A673 (cell line): ENCODE measurements at regions not wholly inside any gene's neighbourhood (a gene's known extent, or its start where the extent isn't known, plus 50 kb on each side); places are given as distances from the start of the nearest gene placed in this dataset.
"Not testable (repeated sequence)": the region's sequence is repeated elsewhere in the genome, so short reads cannot be mapped to it uniquely, and the experiment has no call there.

Experiments
- BruUV-seq: library from RNA; stranded (reverse); fragments of 400-500 nt; replicated peaks from 2 replicates; lab custom pipeline; 2021; lab: Mats Ljungman, UMichigan
- CTCF ChIA-PET: fragments of 300-600 bp; sonication (Branson Sonifier 250); formaldehyde crosslinking; loops from one replicate; lab custom pipeline; 2022; ENCODE audit warnings: antibody characterized with exemption; lab: Charles Lee
- POLR2A ChIA-PET: fragments of 300-600 bp; sonication (Branson Sonifier 250); formaldehyde crosslinking; loops from one replicate; lab custom pipeline; 2022; ENCODE audit warnings: antibody characterized with exemption; ENCODE audit not compliant: low non-redundant PET; lab: Charles Lee
- DNase-seq: peaks from one replicate; pipeline ENCODE4 v3.0.0-alpha.2; 2015; ENCODE audit warnings: low spot score
- H3K27ac ChIP-seq: fragments of 200-600 bp; sonication (generic); 2 replicates; pipeline ENCODE4 v1.5.1; 2016; ENCODE audit warnings: mixed run types, low read depth, mild to moderate bottlenecking, mixed read lengths, antibody characterized with exemption, low read length; ENCODE audit not compliant: poor library complexity, severe bottlenecking
- H3K27me3 ChIP-seq: fragments of 200-600 bp; sonication (generic); replicated peaks from 2 replicates; pipeline ENCODE4 v1.6.1; 2017; ENCODE audit warnings: mixed run types, low read depth, mild to moderate bottlenecking, mixed read lengths, antibody characterized with exemption, low read length; ENCODE audit not compliant: insufficient read depth, poor library complexity
- H3K36me3 ChIP-seq: fragments of 200-600 bp; sonication (generic); 2 replicates; pipeline ENCODE4 v1.6.1; 2016; ENCODE audit warnings: mixed run types, mild to moderate bottlenecking, mixed read lengths, antibody characterized with exemption, low read length; ENCODE audit not compliant: insufficient read depth, poor library complexity, severe bottlenecking
- H3K4me1 ChIP-seq: fragments of 200-600 bp; sonication (generic); 2 replicates; pipeline ENCODE4 v1.6.1; 2017; ENCODE audit warnings: mixed run types, mild to moderate bottlenecking, mixed read lengths, antibody characterized with exemption, low read length; ENCODE audit not compliant: insufficient read depth, poor library complexity, severe bottlenecking
- H3K4me3 ChIP-seq: fragments of 200-600 bp; sonication (generic); 2 replicates; pipeline ENCODE4 v1.5.1; 2016; ENCODE audit warnings: low read depth, mixed run types, mild to moderate bottlenecking, mixed read lengths, low read length; ENCODE audit not compliant: poor library complexity, severe bottlenecking
- H3K9me3 ChIP-seq: fragments of 200-600 bp; sonication (generic); 2 replicates; pipeline ENCODE4 v1.6.1; 2016; ENCODE audit warnings: mixed run types, low read depth, mild to moderate bottlenecking, mixed read lengths, antibody characterized with exemption, low read length; ENCODE audit not compliant: poor library complexity, severe bottlenecking
- EZH2 ChIP-seq: fragments of 200-600 bp; sonication (generic); IDR thresholded peaks from 2 replicates; pipeline ENCODE4 v1.6.1; 2017; ENCODE audit warnings: borderline replicate concordance, low read depth, mild to moderate bottlenecking, mixed read lengths, antibody characterized with exemption, low read length; ENCODE audit not compliant: poor library complexity, severe bottlenecking
- intact Hi-C: fragments of 100-400 bp; cut with micrococcal nuclease; formaldehyde crosslinking; loops from one replicate; pipeline ENCODE4 v1.10.0; 2022; ENCODE audit not compliant: unreplicated experiment
- TF ChIP-seq, protein P1 (sequence below): fragments of 300-800, 200-600 bp; sonication (generic); conservative IDR thresholded peaks from 2 replicates; pipeline ENCODE4 v1.5.1; 2017; ENCODE audit warnings: low read depth, mild to moderate bottlenecking, antibody characterized with exemption, low read length, moderate library complexity, mixed read lengths

DNA sequence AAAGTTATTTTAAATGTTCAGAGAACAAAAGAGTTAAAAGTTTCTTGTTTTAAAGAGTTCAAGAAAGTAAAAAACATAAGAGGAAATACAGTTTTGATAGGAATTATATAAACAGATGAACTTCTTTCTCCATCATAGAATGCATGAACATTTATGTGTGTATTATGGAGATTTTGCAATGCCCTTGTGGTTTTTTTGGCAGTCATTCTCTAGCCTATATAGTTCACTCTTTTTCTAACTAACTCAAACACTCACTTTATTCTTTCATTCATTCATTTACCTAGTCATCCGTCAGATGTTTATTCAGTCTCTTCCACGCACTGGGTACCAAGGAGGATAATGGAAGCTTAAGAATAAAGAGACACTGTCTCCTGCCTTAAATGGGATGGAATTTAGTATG, 195.9 kb upstream of the VLDLR start:
- intact Hi-C loops, result no loop called here
- ChIA-PET CTCF (no interaction called here), POLR2A (no interaction called here)
- no TSS peak for BruUV-seq
- no peak overlapping the region for H3K4me3 ChIP-seq
- H3K4me1 ChIP-seq, result no peaks in the 10 kb centered on the region
- no peaks in the 10 kb centered on the region for H3K9me3 ChIP-seq
- DNase-seq, result no peak
- H3K27me3 ChIP-seq, result peaks cover 9% of the 10 kb centered on the region
- H3K36me3 ChIP-seq, result no peaks in the 10 kb centered on the region
- no peak overlapping the region for H3K27ac ChIP-seq
- TF ChIP-seq, protein P1, sequence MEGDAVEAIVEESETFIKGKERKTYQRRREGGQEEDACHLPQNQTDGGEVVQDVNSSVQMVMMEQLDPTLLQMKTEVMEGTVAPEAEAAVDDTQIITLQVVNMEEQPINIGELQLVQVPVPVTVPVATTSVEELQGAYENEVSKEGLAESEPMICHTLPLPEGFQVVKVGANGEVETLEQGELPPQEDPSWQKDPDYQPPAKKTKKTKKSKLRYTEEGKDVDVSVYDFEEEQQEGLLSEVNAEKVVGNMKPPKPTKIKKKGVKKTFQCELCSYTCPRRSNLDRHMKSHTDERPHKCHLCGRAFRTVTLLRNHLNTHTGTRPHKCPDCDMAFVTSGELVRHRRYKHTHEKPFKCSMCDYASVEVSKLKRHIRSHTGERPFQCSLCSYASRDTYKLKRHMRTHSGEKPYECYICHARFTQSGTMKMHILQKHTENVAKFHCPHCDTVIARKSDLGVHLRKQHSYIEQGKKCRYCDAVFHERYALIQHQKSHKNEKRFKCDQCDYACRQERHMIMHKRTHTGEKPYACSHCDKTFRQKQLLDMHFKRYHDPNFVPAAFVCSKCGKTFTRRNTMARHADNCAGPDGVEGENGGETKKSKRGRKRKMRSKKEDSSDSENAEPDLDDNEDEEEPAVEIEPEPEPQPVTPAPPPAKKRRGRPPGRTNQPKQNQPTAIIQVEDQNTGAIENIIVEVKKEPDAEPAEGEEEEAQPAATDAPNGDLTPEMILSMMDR, result no peak
- TF ChIP-seq EZH2, result no peak

DNA sequence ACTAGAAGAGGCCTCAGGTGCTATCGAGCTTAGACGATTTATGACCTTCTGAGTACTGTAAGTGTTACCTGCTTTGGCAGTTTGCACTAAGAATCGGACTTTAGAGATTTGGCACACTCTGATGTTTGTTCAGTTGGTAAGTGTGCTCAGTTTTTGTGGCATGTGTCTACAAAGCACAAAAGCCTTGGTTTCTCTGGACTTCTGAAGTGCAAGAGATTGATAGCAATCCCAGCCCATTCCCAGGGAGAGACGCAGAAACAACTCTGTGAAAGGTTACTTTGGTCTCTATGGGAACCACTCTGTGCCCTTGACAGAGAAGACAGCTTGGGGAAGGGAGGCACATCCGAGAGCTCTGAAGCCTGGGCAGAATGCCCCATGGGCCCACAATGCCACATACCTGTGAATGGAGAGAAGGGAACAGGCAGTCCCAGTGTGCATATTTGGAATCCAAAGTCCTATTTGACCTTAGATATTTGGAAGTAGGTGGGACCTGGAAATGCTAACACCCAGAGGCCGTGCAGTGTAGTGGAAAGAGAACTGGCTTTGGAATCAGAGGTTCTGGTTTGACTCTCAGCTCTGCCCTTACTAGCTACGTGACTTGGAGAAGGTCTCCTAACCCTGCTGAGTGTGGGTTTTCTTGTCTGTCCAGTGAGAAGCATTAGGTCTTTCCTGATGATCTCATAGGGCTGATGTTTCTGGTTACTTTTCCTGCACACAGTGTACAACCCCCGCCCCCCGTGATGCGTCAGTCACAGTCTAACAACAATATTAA, 194.3 kb upstream of the VLDLR start:
- CTCF ChIA-PET, result no interaction called here
- Histone ChIP-seq H3K36me3 (no peaks in the 10 kb centered on the region), H3K27me3 (peaks cover 9% of the 10 kb centered on the region), H3K9me3 (no peaks in the 10 kb centered on the region), H3K27ac (no peak overlapping the region), H3K4me1 (no peaks in the 10 kb centered on the region), H3K4me3 (no peak overlapping the region)
- TF ChIP-seq, protein P1, result no peak
- TF ChIP-seq EZH2, result no peak
- POLR2A ChIA-PET, result no interaction called here
- intact Hi-C loops, result no loop called here
- no peak for DNase-seq
- no TSS peak for BruUV-seq

DNA sequence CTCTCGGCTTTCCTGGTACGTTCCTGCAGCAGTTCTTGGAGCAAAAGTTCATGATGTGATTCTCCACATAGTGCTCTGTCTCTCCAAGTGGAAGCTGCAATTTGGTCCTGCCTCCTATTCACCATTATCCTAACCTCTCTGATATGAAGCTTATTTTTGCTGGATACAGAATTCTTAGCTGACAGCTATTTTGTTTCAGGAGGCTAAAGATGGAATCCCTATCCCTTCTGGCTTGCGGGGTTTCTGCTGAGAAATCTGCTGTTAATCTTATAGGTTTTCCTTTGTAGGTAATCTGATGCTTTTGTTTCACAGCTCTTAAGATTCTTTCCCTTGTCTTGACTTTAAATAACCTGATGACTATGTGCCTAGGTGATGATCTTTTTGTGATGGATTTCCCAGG, 181.6 kb upstream of the VLDLR start:
- ChIA-PET CTCF (no interaction called here), POLR2A (no interaction called here)
- BruUV-seq, result no TSS peak
- DNase-seq, result no peak
- H3K9me3 ChIP-seq, result peaks cover 4% of the 10 kb centered on the region
- TF ChIP-seq, protein P1, result no peak
- no peak for TF ChIP-seq EZH2
- no peak overlapping the region for H3K27ac ChIP-seq
- peaks cover 4% of the 10 kb centered on the region for H3K27me3 ChIP-seq
- intact Hi-C loops, result loop anchor here (10.0 kb wide), 1 partner anchor 75 kb away; no protein-coding TSS in a partner anchor
- no peak overlapping the region for H3K4me3 ChIP-seq
- H3K36me3 ChIP-seq, result no peaks in the 10 kb centered on the region
- no peaks in the 10 kb centered on the region for H3K4me1 ChIP-seq

DNA sequence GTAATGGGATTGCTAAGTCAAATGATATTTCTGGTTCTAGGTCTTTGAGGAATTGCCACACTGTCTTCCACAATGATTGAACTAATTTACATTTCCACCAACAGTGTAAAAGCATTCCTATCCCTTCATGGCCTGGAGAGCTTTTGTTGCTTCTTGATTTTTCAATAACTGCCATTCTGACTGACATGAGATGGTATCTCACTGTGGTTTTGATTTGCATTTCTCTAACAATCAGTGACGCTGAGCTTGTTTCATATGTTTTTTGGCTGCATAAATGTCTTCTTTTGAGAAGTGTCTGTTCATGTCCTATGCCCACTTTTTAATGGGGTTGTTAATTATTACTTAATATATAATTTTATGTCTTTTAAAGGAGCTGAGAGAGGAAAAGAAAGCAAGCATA, 177.7 kb upstream of the VLDLR start:
- H3K9me3 ChIP-seq, H3K4me3 ChIP-seq, DNase-seq, H3K27me3 ChIP-seq, H3K36me3 ChIP-seq, POLR2A ChIA-PET, CTCF ChIA-PET, BruUV-seq, H3K4me1 ChIP-seq, H3K27ac ChIP-seq: not testable (repeated sequence)
- intact Hi-C loops, result loop anchor here (10.0 kb wide), 1 partner anchor 71 kb away; no protein-coding TSS in a partner anchor
